ENCODE measurements at regions not wholly inside any gene's neighbourhood (a gene's known extent, or its start where the extent isn't known, plus 50 kb on each side); places are given as distances from the start of the nearest gene placed in this dataset.

DNA sequence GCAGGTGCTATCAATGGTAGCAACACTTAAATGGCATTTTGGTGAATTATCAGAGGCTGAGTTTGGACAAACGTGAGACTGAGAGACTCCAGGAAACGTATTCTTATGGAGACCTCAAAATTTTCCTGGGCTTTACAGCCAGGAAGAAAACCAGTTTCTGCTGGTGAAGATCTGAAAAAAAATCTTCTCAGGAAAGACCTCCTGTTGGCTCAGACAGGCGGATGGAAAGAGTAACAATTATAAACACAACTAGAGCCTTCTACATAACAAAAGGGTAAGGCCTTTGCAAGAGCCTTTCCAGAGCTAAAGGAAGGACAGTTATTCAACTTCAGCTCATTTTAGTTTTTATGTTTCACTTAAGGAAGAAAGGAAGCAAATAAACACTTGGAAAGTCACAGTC, 274.4 kb downstream of the THBS2 start:
- DNase-seq (ENCODE audit: low read depth in 2 of 3, low spot score in 1 of 3): no peak

DNA sequence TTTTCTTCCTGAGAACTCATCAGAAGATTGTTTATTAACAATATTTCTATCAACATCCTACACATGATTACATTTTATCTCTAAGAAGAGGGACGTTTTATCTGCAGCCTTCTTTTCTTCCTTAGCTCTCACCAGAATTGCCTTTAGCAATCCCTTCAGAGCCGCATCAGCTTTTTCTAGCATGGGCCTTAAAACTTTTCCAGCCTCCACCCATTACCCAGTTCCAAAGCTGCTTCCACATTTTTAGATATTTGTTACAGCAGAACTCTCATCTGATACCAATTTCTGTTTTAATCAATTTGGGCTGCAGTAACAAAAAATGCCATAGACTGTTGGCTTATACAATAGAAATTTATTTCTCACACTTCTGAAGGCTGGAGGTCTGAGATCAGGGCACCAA, 281.5 kb downstream of the THBS2 start:
- DNase-seq (ENCODE audit: low read depth in 2 of 3, low spot score in 1 of 3): no peak

GRCh38 chr6:168971549-168971948, 282.1 kb downstream of the THBS2 start:
- DNase-seq (ENCODE audit: low read depth in 2 of 3, low spot score in 1 of 3): no peak

GRCh38 chr6:168968801-168969200, 284.8 kb downstream of the THBS2 start:
- DNase-seq (ENCODE audit: low read depth in 2 of 3, low spot score in 1 of 3): no peak

DNA sequence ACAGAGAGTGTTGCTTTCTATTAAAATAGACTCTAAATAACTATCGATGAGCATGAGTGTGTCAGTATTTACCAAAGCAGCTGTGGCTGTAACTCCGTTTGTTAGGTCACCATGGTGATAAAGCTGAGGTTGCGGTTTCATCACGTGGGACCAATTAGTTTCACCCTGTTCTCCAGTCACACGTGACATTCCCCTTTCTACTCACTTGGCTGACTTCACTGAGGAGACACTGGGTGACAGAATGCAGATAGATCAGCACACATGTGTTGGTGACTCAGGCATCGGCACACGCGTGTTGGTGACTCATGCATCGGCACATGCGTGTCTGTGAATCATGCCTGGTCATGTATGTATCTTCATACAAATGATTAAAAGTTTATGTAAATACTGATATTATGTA, 285.4 kb downstream of the THBS2 start:
- no peak for DNase-seq (ENCODE audit: low read depth in 2 of 3, low spot score in 1 of 3)

DNA sequence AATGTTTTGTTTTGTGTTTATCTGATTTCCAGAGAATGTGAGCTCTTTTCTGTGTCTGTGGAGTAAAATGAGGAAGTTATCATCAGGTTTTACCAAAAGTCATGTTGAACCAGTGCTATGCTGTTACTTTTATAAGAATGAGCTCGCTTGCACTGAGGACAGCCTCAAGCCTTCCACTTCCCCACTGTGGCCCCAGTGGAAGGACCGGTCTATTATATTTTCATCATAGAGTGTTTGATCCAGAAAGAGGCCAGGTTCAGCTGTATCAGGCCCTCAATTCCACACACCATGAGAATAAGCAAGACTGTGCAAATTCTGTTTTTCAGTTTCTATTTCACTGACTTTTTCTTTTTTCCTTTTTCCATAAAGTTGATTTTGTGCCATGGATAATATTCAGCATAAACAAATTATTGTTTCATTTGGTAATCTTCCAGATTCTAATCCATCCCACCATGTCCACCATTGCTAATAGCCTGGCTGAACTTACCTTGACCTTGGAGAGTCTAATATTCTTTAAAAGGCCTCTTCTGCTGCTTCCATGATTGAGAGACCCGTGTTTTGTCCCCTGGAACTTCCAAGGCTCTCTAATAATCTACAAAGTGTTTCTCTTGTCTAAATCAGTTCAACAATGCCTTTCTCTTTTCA, 286.2 kb downstream of the THBS2 start:
- DNase-seq (ENCODE audit: low read depth in 2 of 3, low spot score in 1 of 3): no peak

- DNase-seq (ENCODE audit: low read depth in 2 of 3, low spot score in 1 of 3): no peak
Observed at GRCh38 chr6:168964138-168964835, 289.4 kb downstream of the THBS2 start.

- DNase-seq (ENCODE audit: low read depth in 2 of 3, low spot score in 1 of 3): no peak
Observed at GRCh38 chr6:168962886-168963285, 290.8 kb downstream of the THBS2 start.

DNA sequence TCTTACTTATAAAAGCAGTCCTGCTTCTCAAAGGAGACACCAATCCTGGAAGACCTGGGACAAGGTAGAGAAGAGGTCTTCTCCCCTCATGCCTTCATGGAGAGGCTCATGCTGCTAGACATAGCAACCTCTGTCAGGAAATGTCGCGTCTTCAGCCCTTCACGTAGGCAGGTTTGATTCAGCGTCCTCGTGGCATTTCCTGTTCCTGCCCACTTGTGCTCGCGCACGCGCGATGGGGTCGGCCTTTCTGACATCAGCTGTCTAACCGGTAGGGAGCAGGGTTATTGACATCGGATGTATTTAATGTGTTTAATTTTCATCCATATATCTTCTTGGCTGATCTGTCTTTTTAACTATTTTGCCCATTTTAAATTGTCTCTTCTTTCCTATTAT, 292.4 kb downstream of the THBS2 start:
- no peak for DNase-seq (ENCODE audit: low read depth in 2 of 3, low spot score in 1 of 3)

DNA sequence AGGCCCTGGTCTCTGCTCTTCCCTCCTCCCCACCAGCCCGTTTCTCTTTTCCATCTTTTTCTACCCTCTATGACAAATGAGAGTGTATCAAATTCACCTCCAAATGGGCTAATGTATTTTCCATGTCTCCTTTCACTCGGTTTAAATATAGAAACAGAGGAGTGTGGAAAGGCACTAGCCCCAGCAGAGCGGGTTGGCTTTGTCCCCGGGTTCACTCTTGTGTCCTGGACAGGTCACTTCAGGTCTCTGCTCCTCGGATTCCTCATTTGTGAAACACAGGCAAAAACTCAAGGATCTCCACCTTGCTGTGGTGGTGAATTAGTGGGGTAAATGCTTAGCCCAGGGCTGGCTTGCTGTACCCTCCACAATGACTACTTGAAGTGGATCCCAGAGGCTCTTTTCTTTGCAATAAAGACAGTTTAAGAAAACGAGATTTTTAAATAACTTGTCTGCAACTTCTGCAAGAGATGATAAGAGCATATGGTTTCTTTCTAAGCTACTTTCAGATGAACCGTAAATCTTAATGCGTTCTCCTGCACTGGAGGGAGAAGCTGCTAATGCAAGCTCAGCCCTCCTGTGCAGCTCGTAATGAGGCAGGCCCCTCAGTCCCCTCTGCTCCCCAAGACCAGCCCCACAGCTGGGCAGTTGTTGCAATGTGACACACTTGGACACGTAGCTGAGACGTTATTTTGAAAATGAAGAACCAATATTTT, 292.9 kb downstream of the THBS2 start:
- DNase-seq (ENCODE audit: low read depth in 2 of 3, low spot score in 1 of 3): no peak

GRCh38 chr6:168959696-168960095, 293.9 kb downstream of the THBS2 start:
- DNase-seq (ENCODE audit: low read depth in 2 of 3, low spot score in 1 of 3): no peak

GRCh38 chr6:168956884-168957730, 296.5 kb downstream of the THBS2 start:
- peak in 2 of 3 donors; percentile 14 to 16 for DNase-seq (ENCODE audit: low read depth in 2 of 3, low spot score in 1 of 3)

DNA sequence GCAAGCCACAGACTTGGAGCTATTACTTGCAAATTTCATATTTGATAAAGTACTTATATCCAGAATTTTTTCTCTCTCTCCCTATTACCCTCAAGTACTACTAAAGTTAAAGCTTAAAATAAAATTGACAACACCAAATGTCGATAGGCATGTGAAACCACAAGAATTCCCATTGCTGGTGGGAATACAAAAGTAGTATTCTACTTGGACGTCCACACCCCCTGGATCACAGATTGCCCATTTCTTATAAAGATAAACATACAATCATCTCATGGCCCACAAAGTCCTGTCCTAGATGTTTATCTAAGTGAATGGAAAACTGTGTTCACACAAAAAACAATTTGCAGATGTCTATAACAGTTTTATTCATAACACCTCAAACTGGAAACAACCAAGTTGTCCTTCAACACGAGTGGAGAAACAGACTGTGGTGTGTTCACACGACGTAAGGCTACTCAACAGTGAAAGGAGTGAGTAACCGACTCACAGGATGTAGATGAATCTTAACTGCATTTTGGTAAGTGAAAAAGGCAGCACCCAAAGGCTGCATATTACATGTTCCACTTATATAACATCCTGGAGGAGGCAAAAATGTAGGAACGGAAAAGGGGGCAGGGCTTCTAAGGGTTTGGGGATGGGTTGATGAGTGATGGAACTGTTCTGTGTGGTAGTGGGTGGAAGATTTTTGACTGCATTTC, 297.4 kb downstream of the THBS2 start:
- DNase-seq (ENCODE audit: low read depth in 2 of 3, low spot score in 1 of 3): no peak

- no peak for DNase-seq (ENCODE audit: low read depth in 2 of 3, low spot score in 1 of 3)
Observed at GRCh38 chr6:168953461-168953860, 300.2 kb downstream of the THBS2 start.

DNA sequence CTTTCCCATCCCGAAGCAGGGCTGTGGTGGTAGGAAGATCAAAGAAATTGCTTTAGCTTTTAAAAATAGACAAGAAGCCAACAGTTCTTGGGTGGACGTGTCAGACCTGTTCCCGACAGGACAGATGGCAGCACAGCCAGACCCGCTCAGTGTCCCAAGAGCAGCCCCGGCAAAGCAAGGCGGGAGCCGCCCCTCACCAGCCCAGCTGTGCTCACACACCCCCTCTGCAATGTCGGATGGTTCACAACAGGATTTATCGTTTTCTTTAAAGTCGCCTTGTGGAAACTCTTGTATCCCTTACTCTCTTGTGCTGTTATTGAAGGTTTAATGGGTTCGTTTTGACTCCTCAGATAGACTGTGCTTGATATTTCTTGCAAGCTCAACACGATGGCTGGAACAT, 302.4 kb downstream of the THBS2 start:
- DNase-seq (ENCODE audit: low read depth in 2 of 3, low spot score in 1 of 3): no peak

DNA sequence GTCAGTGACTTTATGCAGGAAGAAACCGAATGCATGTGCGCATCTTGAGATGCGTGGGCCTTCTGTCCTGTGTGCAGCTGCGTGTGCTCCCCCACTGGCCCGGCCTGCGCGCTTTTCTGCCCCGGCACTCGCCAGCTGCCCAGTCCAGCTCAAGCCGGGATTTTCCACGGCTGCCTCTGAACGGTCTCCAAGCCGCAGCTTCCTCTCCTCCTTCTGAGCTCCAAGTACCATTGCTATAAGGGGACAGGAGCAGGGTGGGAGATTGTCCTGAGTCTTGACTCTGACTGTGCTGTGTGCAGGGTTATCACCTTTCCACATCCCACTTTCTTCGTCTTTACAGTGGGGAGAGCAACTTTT, 302.8 kb downstream of the THBS2 start:
- no peak for DNase-seq (ENCODE audit: low read depth in 2 of 3, low spot score in 1 of 3)

- DNase-seq (ENCODE audit: low read depth in 2 of 3, low spot score in 1 of 3): no peak
Observed at GRCh38 chr6:168949981-168950857, 303.4 kb downstream of the THBS2 start.

- DNase-seq (ENCODE audit: low read depth in 2 of 3, low spot score in 1 of 3): no peak
Observed at GRCh38 chr6:168948990-168949531, 304.6 kb downstream of the THBS2 start.

DNA sequence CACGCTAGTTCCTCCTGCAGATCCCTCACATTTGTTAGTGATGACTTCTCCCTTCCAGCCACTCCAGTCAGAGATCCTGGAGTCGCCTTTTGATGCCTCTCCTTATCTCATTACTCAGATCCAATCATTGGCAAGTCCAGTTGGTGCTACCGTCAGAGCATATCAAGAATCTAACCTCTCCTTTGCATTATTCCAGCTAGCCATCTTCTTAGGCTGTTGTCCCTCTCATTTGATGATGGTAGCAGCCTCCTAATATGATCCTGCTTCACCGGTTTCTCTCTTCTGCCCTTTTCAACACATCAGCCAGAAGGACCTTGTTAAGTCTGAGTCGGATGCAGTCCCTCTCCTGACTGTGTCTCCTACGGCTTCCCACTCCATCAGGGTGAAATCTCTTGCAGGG, 305.6 kb downstream of the THBS2 start:
- DNase-seq (ENCODE audit: low read depth in 2 of 3, low spot score in 1 of 3): no peak
